ENCODE measurements at regions not wholly inside any gene's neighbourhood (a gene's known extent, or its start where the extent isn't known, plus 50 kb on each side); places are given as distances from the start of the nearest gene placed in this dataset.

- DNase-seq = no peak
- H3K27ac ChIP-seq = no peak overlapping the region
- H3K4me3 ChIP-seq = no peak overlapping the region
- no peaks in the 10 kb centered on the region for H3K9me3 ChIP-seq
- 81 to 82% methylated on average over 5 of the region's 5 CpGs for WGBS, 2 donors
- TF ChIP-seq POLR2A (IDR thresholded peaks at IDR 0.05) (no peak), CTCF (IDR thresholded peaks at IDR 0.05) (no peak)
- no peaks in the 10 kb centered on the region for H3K36me3 ChIP-seq (ENCODE audit: low read depth, missing control alignments)
- H3K4me1 ChIP-seq = no peaks in the 10 kb centered on the region
- H3K27me3 ChIP-seq = no peaks in the 10 kb centered on the region
- intact Hi-C loops (cut with DNase I; ENCODE audit: low total_unique reads) = no loop called here
Observed at GRCh38 chr5:30802961-30803705, 390.4 kb upstream of the CDH6 start.

GRCh38 chr5:30781643-30782042 lies 411.8 kb upstream of the CDH6 start:
- 87 to 92% methylated on average over 2 of the region's 2 CpGs for WGBS, 2 donors
- no peaks in the 10 kb centered on the region for H3K4me1 ChIP-seq

GRCh38 chr5:30768056-30768690 lies 425.3 kb upstream of the CDH6 start:
- H3K36me3 ChIP-seq (ENCODE audit: low read depth, missing control alignments) = no peaks in the 10 kb centered on the region
- H3K27me3 ChIP-seq = no peaks in the 10 kb centered on the region
- H3K4me3 ChIP-seq = no peak overlapping the region
- 42 to 48% methylated on average over 1 of the region's 1 CpG for WGBS, 2 donors
- intact Hi-C loops (cut with DNase I; ENCODE audit: low total_unique reads) = no loop called here
- TF ChIP-seq POLR2A (IDR thresholded peaks at IDR 0.05) (no peak), CTCF (IDR thresholded peaks at IDR 0.05) (no peak)
- no peak overlapping the region for H3K27ac ChIP-seq
- DNase-seq = no peak
- no peaks in the 10 kb centered on the region for H3K4me1 ChIP-seq
- no peaks in the 10 kb centered on the region for H3K9me3 ChIP-seq

More at GRCh38 chr5:30781643-30782042, 411.8 kb upstream of the CDH6 start:
- no peak for DNase-seq
- H3K27ac ChIP-seq = no peak overlapping the region
- intact Hi-C loops (cut with DNase I; ENCODE audit: low total_unique reads) = no loop called here
- no peak overlapping the region for H3K4me3 ChIP-seq
- no peaks in the 10 kb centered on the region for H3K27me3 ChIP-seq
- no peaks in the 10 kb centered on the region for H3K36me3 ChIP-seq (ENCODE audit: low read depth, missing control alignments)
- TF ChIP-seq POLR2A (IDR thresholded peaks at IDR 0.05) = no peak
- no peaks in the 10 kb centered on the region for H3K9me3 ChIP-seq

- TF ChIP-seq POLR2A (IDR thresholded peaks at IDR 0.05) = no peak
- TF ChIP-seq CTCF (IDR thresholded peaks at IDR 0.05) = no peak
- Histone ChIP-seq H3K27ac (no peak overlapping the region), H3K9me3 (no peaks in the 10 kb centered on the region), H3K4me1 (no peaks in the 10 kb centered on the region), H3K36me3 (ENCODE audit: low read depth, missing control alignments) (no peaks in the 10 kb centered on the region), H3K27me3 (no peaks in the 10 kb centered on the region), H3K4me3 (no peak overlapping the region)
- intact Hi-C loops (cut with DNase I; ENCODE audit: low total_unique reads) = no loop called here
- WGBS, 2 donors = 35 to 37% methylated on average over 2 of the region's 2 CpGs
- DNase-seq = no peak
Observed at GRCh38 chr5:30765706-30766105, 427.8 kb upstream of the CDH6 start.

- no peak overlapping the region for H3K27ac ChIP-seq
- 57 to 64% methylated on average over 2 of the region's 2 CpGs for WGBS, 2 donors
- no peak for TF ChIP-seq CTCF (IDR thresholded peaks at IDR 0.05)
- no peak for TF ChIP-seq POLR2A (IDR thresholded peaks at IDR 0.05)
Observed at GRCh38 chr5:30765227-30765626, 428.3 kb upstream of the CDH6 start.

More at GRCh38 chr5:30765227-30765626, 428.3 kb upstream of the CDH6 start:
- H3K4me1 ChIP-seq = no peaks in the 10 kb centered on the region
- no peaks in the 10 kb centered on the region for H3K36me3 ChIP-seq (ENCODE audit: low read depth, missing control alignments)
- H3K27me3 ChIP-seq = no peaks in the 10 kb centered on the region
- no peak for DNase-seq
- no peaks in the 10 kb centered on the region for H3K9me3 ChIP-seq
- intact Hi-C loops (cut with DNase I; ENCODE audit: low total_unique reads) = no loop called here
- H3K4me3 ChIP-seq = no peak overlapping the region

Data from testis (tissue), 2 donors.